ENCODE measurements at regions not wholly inside any gene's neighbourhood (a gene's known extent, or its start where the extent isn't known, plus 50 kb on each side); places are given as distances from the start of the nearest gene placed in this dataset.

DNA sequence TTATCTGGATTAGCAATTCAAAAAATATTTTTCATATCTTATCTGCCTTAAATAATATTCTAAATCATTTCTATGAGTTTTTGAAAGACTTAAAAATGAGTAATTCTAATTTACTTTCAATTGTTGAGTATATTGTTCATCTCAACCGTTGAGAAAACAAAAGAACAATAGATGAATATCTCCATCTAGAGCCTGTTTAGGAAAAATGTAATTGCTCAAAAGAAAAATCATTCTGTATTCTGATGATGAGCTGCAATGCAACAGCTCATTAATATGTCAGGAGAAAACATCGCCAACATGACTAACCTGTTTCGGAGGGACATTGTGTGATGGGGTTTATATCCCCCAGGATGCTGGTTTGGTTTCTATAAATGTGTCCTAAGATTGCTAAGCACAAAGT is 417.6 kb downstream of the SUCLG1 start:
- H3K4me3 ChIP-seq (replicated peaks; ENCODE audit: low read depth, low read length), result no peak overlapping the region
- no peak for TF ChIP-seq CTCF (IDR thresholded peaks at IDR 0.05; ENCODE audit: insufficient read depth, low read length, poor library complexity, severe bottlenecking)
- DNase-seq (ENCODE audit: extremely low read depth, insufficient read length), result no peak
- H3K27me3 ChIP-seq (replicated peaks; ENCODE audit: control insufficient read depth, insufficient read depth, low read length), result no peaks in the 10 kb centered on the region
- no peaks in the 10 kb centered on the region for H3K36me3 ChIP-seq (ENCODE audit: control insufficient read depth, insufficient read depth, low read length)

DNA sequence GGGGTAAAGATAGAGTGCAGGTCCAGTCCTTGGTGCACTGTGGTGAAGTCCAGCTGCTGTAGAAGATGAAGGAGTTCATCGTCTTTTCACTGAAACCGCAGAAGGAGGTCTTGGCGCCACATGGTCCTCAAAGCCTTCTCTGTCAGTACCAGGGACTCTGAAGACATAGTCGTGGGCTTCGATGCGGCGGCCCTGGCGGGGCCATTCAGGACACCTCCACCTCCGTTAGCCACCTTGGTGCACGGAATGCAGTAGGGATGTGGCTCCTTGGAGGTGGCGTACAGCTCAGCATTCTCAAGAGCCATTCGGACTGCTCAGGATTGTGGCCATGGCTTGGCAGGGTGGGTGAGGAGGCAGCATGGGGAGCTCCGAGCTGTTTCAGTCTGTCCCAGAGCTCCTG is 418.8 kb downstream of the SUCLG1 start:
- H3K27me3 ChIP-seq (replicated peaks; ENCODE audit: control insufficient read depth, insufficient read depth, low read length), result no peaks in the 10 kb centered on the region; the same call in 1 of the 2 replicates
- no peak overlapping the region for H3K4me3 ChIP-seq (replicated peaks; ENCODE audit: low read depth, low read length)
- no peak for DNase-seq (ENCODE audit: extremely low read depth, insufficient read length)
- H3K36me3 ChIP-seq (ENCODE audit: control insufficient read depth, insufficient read depth, low read length), result no peaks in the 10 kb centered on the region
- no peak for TF ChIP-seq CTCF (IDR thresholded peaks at IDR 0.05; ENCODE audit: insufficient read depth, low read length, poor library complexity, severe bottlenecking)

DNA sequence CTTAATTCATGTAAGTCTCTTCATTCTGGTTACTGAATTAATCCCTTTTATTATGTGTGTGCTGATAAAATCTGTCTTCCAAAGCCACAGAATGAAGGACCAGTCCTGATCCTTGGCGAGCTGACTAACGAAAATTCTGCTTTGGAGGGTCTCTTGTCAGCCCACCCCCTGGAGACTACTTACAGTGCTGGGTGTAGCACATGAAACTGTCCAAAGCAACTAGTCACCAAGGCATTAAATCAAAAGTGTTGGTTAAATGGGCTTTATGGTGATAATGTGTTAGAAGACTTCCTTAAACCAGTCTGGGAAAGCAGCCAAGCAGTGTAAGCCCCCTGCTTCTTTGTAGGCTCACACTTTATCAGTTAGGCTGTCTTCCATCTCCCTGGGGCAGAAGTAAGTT is 420.2 kb downstream of the SUCLG1 start:
- H3K36me3 ChIP-seq (ENCODE audit: control insufficient read depth, insufficient read depth, low read length), result no peaks in the 10 kb centered on the region
- H3K4me3 ChIP-seq (replicated peaks; ENCODE audit: low read depth, low read length), result no peak overlapping the region
- H3K27me3 ChIP-seq (replicated peaks; ENCODE audit: control insufficient read depth, insufficient read depth, low read length), result no peaks in the 10 kb centered on the region; the same call in 1 of the 2 replicates
- no peak for TF ChIP-seq CTCF (IDR thresholded peaks at IDR 0.05; ENCODE audit: insufficient read depth, low read length, poor library complexity, severe bottlenecking)
- DNase-seq (ENCODE audit: extremely low read depth, insufficient read length), result no peak

DNA sequence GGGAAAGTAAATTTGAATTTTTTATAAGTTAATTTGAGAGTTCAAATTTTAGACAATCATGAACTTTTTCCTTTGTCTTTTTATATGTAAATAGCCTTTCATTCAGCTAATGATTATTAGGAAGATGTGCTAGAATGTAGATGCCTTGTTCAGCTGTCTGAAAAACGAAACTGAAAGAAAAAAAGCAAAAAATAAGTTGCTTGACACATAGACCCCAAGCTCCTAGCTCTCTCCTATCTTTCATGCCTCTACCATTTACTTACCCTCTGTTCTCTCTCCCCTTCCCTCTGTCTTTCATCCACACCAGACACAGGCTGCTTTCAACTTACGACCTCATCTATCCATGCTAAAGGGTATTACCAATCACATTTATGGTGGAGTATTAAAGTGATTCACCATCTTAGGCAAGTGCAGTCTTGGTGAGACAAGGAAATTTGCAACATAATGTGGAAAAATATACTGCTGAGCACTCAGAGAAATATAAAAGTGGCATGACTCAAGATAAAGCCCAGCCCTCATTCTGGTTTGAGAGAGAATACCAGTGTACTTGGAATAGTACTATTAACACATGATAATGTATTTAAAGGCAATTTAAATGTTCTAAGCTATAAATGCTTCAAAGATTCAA is 425.6 kb downstream of the SUCLG1 start:
- Histone ChIP-seq H3K27me3 (replicated peaks; ENCODE audit: control insufficient read depth, insufficient read depth, low read length) (no peaks in the 10 kb centered on the region; the same call in 1 of the 2 replicates), H3K36me3 (ENCODE audit: control insufficient read depth, insufficient read depth, low read length) (no peaks in the 10 kb centered on the region), H3K4me3 (replicated peaks; ENCODE audit: low read depth, low read length) (no peak overlapping the region)
- TF ChIP-seq CTCF (IDR thresholded peaks at IDR 0.05; ENCODE audit: insufficient read depth, low read length, poor library complexity, severe bottlenecking), result no peak
- no peak for DNase-seq (ENCODE audit: extremely low read depth, insufficient read length)

DNA sequence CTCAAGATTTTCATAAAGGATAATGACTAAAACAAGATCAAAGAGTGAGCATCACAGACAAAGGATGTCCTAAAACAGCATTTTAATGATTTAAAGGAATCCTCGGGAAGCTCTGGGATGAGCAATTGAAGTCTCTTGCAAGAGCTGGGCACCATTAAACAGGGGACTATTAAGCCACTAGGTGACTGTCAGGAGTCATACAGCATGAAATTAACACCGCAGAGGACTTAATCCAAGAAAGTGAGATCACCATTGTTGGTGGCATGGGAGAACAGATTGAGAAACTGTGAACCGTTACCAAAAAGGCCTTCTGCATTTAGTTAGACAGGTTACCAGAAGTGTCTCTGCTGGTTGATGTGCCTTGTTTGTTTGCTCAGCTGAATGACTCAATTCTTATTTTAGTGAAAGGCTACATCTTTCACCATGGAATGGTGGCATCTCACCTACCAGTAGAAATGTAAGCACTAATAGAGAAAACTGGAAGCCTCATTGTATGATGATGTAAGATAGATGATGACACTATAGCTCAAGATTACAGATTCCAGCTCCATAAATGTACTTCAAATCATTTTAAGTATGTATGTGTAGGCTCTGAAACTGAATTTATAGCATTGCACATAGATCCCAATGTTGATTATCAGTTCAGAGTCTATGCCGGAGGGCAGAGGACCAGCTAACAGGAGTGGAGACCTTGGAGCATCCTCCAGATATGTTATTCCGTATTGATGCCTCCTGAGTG is 427.6 kb downstream of the SUCLG1 start:
- no peak for DNase-seq (ENCODE audit: extremely low read depth, insufficient read length)
- no peak overlapping the region for H3K4me3 ChIP-seq (replicated peaks; ENCODE audit: low read depth, low read length)
- no peaks in the 10 kb centered on the region; the same call in 1 of the 2 replicates for H3K27me3 ChIP-seq (replicated peaks; ENCODE audit: control insufficient read depth, insufficient read depth, low read length)
- no peak for TF ChIP-seq CTCF (IDR thresholded peaks at IDR 0.05; ENCODE audit: insufficient read depth, low read length, poor library complexity, severe bottlenecking)
- H3K36me3 ChIP-seq (ENCODE audit: control insufficient read depth, insufficient read depth, low read length), result no peaks in the 10 kb centered on the region
